ENCODE measurements at regions not wholly inside any gene's neighbourhood (a gene's known extent, or its start where the extent isn't known, plus 50 kb on each side); places are given as distances from the start of the nearest gene placed in this dataset.

GRCh38 chr7:25409897-25410636 is 181.8 kb upstream of the NPVF start:
- ChIA-PET POLR2A (ENCODE audit: low non-redundant PET) (no interaction called here), CTCF (interaction anchor here (0.6 to 0.7 kb wide), 2 partner anchors 10 to 92 kb away, joined by 3 to 4 read pairs; no protein-coding TSS in a partner anchor)
- no peak for TF ChIP-seq CTCF (conservative IDR thresholded peaks at IDR 0.05; ENCODE audit: low read depth)

GRCh38 chr7:25420771-25421170 is 192.5 kb upstream of the NPVF start:
- H3K27ac ChIP-seq, result no peak overlapping the region
- TF ChIP-seq CTCF (conservative IDR thresholded peaks at IDR 0.05; ENCODE audit: low read depth), result no peak
- ChIA-PET POLR2A (ENCODE audit: low non-redundant PET) (no interaction called here), CTCF (no interaction called here)
- no peak for DNase-seq (ENCODE audit: low spot score)

More at GRCh38 chr7:25409897-25410636, 181.8 kb upstream of the NPVF start:
- no peak overlapping the region for H3K27ac ChIP-seq
- DNase-seq (ENCODE audit: low spot score), result no peak

- no peak for TF ChIP-seq CTCF (conservative IDR thresholded peaks at IDR 0.05; ENCODE audit: low read depth)
- CTCF ChIA-PET, result no interaction called here
- POLR2A ChIA-PET (ENCODE audit: low non-redundant PET), result no interaction called here
These were observed 195.8 kb upstream of the NPVF start for GRCh38 chr7:25424113-25424512.

GRCh38 chr7:25424855-25425254 is 196.6 kb upstream of the NPVF start:
- no peak for TF ChIP-seq CTCF (conservative IDR thresholded peaks at IDR 0.05; ENCODE audit: low read depth)
- ChIA-PET POLR2A (ENCODE audit: low non-redundant PET) (no interaction called here), CTCF (no interaction called here)
- no peak for DNase-seq (ENCODE audit: low spot score)
- no peak overlapping the region for H3K27ac ChIP-seq

More at GRCh38 chr7:25424113-25424512, 195.8 kb upstream of the NPVF start:
- no peak for DNase-seq (ENCODE audit: low spot score)
- H3K27ac ChIP-seq, result no peak overlapping the region

GRCh38 chr7:25427721-25428120 is 199.4 kb upstream of the NPVF start:
- no peak for DNase-seq (ENCODE audit: low spot score)

GRCh38 chr7:25429731-25430130 is 201.4 kb upstream of the NPVF start:
- ChIA-PET POLR2A (ENCODE audit: low non-redundant PET) (no interaction called here), CTCF (no interaction called here)
- no peak for TF ChIP-seq CTCF (conservative IDR thresholded peaks at IDR 0.05; ENCODE audit: low read depth)
- no peak overlapping the region for H3K27ac ChIP-seq
- no peak for DNase-seq (ENCODE audit: low spot score)

More at GRCh38 chr7:25427721-25428120, 199.4 kb upstream of the NPVF start:
- ChIA-PET CTCF (no interaction called here), POLR2A (ENCODE audit: low non-redundant PET) (no interaction called here)
- TF ChIP-seq CTCF (conservative IDR thresholded peaks at IDR 0.05; ENCODE audit: low read depth), result no peak
- H3K27ac ChIP-seq, result no peak overlapping the region

Measured in RWPE1 (cell line).